ENCODE measurements at regions not wholly inside any gene's neighbourhood (a gene's known extent, or its start where the extent isn't known, plus 50 kb on each side); places are given as distances from the start of the nearest gene placed in this dataset.
"Not testable (repeated sequence)": the region's sequence is repeated elsewhere in the genome, so short reads cannot be mapped to it uniquely, and the experiment has no call there.

DNA sequence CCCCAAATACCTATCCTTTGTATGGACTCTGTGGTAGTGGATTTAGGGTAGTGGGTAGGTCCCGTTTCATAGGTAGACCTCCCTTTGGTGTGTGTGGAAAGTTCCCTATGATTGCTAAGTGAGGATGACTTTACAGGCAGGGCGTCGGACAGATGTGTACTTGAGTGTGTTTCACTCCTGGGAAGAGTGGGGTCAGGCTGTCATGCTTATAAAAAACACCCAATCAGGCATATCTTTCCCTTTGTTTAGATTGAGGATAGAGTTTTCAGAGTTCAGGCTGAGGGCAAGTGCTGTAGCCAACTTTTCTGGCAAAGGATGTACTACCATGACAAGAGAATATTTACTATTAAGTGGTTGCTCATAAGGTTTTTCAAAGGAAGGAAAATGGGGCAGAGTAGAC lies 242.0 kb downstream of the YTHDC2 start:
- TF ChIP-seq, protein P1, sequence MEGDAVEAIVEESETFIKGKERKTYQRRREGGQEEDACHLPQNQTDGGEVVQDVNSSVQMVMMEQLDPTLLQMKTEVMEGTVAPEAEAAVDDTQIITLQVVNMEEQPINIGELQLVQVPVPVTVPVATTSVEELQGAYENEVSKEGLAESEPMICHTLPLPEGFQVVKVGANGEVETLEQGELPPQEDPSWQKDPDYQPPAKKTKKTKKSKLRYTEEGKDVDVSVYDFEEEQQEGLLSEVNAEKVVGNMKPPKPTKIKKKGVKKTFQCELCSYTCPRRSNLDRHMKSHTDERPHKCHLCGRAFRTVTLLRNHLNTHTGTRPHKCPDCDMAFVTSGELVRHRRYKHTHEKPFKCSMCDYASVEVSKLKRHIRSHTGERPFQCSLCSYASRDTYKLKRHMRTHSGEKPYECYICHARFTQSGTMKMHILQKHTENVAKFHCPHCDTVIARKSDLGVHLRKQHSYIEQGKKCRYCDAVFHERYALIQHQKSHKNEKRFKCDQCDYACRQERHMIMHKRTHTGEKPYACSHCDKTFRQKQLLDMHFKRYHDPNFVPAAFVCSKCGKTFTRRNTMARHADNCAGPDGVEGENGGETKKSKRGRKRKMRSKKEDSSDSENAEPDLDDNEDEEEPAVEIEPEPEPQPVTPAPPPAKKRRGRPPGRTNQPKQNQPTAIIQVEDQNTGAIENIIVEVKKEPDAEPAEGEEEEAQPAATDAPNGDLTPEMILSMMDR (conservative IDR thresholded peaks at IDR 0.05) = no peak

GRCh38 chr5:113757508-113757907 lies 244.0 kb downstream of the YTHDC2 start:
- no peak overlapping the region for H3K27ac ChIP-seq
- TF ChIP-seq, protein P1 (conservative IDR thresholded peaks at IDR 0.05) = no peak

More for the DNA sequence above, 242.0 kb downstream of the YTHDC2 start:
- no peak overlapping the region for H3K27ac ChIP-seq

GRCh38 chr5:113759505-113759904 lies 246.0 kb downstream of the YTHDC2 start:
- no peak overlapping the region for H3K27ac ChIP-seq
- TF ChIP-seq, protein P1 (conservative IDR thresholded peaks at IDR 0.05) = no peak

GRCh38 chr5:113760486-113760885 lies 247.0 kb downstream of the YTHDC2 start:
- TF ChIP-seq, protein P1 (conservative IDR thresholded peaks at IDR 0.05) = no peak
- no peak overlapping the region for H3K27ac ChIP-seq

- H3K27ac ChIP-seq = no peak overlapping the region
- TF ChIP-seq, protein P1 (conservative IDR thresholded peaks at IDR 0.05) = no peak
Measured at GRCh38 chr5:113761594-113761993, 248.1 kb downstream of the YTHDC2 start.

DNA sequence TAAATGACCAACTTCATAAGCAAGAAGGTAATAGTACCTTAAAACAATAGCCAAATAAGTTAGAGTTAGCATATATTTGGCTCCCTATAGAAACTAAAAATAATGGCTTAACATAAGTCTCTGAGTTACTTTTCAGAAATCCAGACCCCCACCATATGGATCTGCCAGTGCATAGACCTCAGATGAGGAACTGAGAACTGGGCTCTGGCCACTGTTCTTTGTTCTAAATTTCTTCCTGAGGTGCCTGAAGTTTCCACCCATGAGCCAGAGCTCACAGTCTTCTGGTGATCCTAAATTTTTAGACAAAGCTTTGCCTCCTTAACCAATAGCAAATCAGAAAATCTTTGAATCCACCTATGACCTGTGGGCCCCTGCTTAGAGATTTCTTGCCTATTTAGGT lies 250.9 kb downstream of the YTHDC2 start:
- no peak overlapping the region for H3K27ac ChIP-seq
- TF ChIP-seq, protein P1 (conservative IDR thresholded peaks at IDR 0.05) = no peak

GRCh38 chr5:113766827-113767226 lies 253.3 kb downstream of the YTHDC2 start:
- not testable (repeated sequence) for H3K27ac ChIP-seq

GRCh38 chr5:113770648-113771047 lies 257.2 kb downstream of the YTHDC2 start:
- H3K27ac ChIP-seq = no peak overlapping the region
- TF ChIP-seq, protein P1 (conservative IDR thresholded peaks at IDR 0.05) = no peak

Data from VCaP (cell line).